HUES48 (cell line): ENCODE measurements at regions not wholly inside any gene's neighbourhood (a gene's known extent, or its start where the extent isn't known, plus 50 kb on each side); places are given as distances from the start of the nearest gene placed in this dataset.

Experiments
- H3K27ac ChIP-seq: one replicate; pipeline ENCODE4 v1.7.0; 2013; ENCODE audit warnings: low read depth, low read length, inconsistent platforms
- H3K27me3 ChIP-seq: 2 replicates; pipeline ENCODE4 v1.6.1; 2013; ENCODE audit warnings: mild to moderate bottlenecking, low read length; ENCODE audit not compliant: control insufficient read depth, insufficient read depth
- H3K36me3 ChIP-seq: 2 replicates; pipeline ENCODE4 v1.6.1; 2013; ENCODE audit warnings: low read length; ENCODE audit not compliant: control insufficient read depth, insufficient read depth
- H3K4me1 ChIP-seq: 2 replicates; pipeline ENCODE4 v1.6.1; 2013; ENCODE audit warnings: mild to moderate bottlenecking, low read length; ENCODE audit not compliant: control insufficient read depth, insufficient read depth
- H3K4me3 ChIP-seq: 2 replicates; pipeline ENCODE4 v1.5.1; 2013; ENCODE audit warnings: mild to moderate bottlenecking, low read depth, low read length
- H3K9ac ChIP-seq: 2 replicates; pipeline ENCODE4 v1.6.1; 2013; ENCODE audit warnings: mild to moderate bottlenecking, low read depth, low read length, moderate library complexity
- H3K9me3 ChIP-seq: 2 replicates; pipeline ENCODE4 v1.6.1; 2013; ENCODE audit warnings: low read length; ENCODE audit not compliant: control insufficient read depth, insufficient read depth

- Histone ChIP-seq H3K9ac (no peak overlapping the region), H3K36me3 (no peaks in the 10 kb centered on the region), H3K27ac (no peak overlapping the region), H3K4me1 (peaks cover 5% of the 10 kb centered on the region; the same call in 1 of the 2 replicates), H3K27me3 (no peaks in the 10 kb centered on the region), H3K4me3 (no peak overlapping the region), H3K9me3 (peaks cover 17% of the 10 kb centered on the region)
These were observed 129.4 kb downstream of the MEX3B start for GRCh38 chr15:81916451-81916850.

GRCh38 chr15:81915990-81916389 lies 129.8 kb downstream of the MEX3B start:
- Histone ChIP-seq H3K9me3 (peaks cover 17% of the 10 kb centered on the region), H3K4me3 (no peak overlapping the region), H3K27me3 (no peaks in the 10 kb centered on the region), H3K4me1 (peaks cover 5% of the 10 kb centered on the region; the same call in 1 of the 2 replicates), H3K36me3 (no peaks in the 10 kb centered on the region), H3K27ac (no peak overlapping the region), H3K9ac (no peak overlapping the region)

- Histone ChIP-seq H3K27ac (no peak overlapping the region), H3K36me3 (no peaks in the 10 kb centered on the region), H3K9ac (no peak overlapping the region), H3K4me3 (no peak overlapping the region), H3K9me3 (peaks cover 13% of the 10 kb centered on the region), H3K4me1 (peaks cover 6% of the 10 kb centered on the region), H3K27me3 (no peaks in the 10 kb centered on the region)
These were observed 131.0 kb downstream of the MEX3B start for GRCh38 chr15:81914734-81915256.

- H3K27me3 ChIP-seq, result no peaks in the 10 kb centered on the region
- peaks cover 10% of the 10 kb centered on the region for H3K4me1 ChIP-seq
- H3K9me3 ChIP-seq, result peaks cover 10% of the 10 kb centered on the region
- no peaks in the 10 kb centered on the region for H3K36me3 ChIP-seq
- H3K9ac ChIP-seq, result no peak overlapping the region
- H3K27ac ChIP-seq, result no peak overlapping the region
- H3K4me3 ChIP-seq, result no peak overlapping the region
These were observed 131.5 kb downstream of the MEX3B start for GRCh38 chr15:81914333-81914732.

GRCh38 chr15:81911022-81911971 lies 134.5 kb downstream of the MEX3B start:
- no peaks in the 10 kb centered on the region for H3K9me3 ChIP-seq
- no peak overlapping the region for H3K27ac ChIP-seq
- H3K4me1 ChIP-seq, result peaks cover 19% of the 10 kb centered on the region
- no peaks in the 10 kb centered on the region for H3K27me3 ChIP-seq
- H3K36me3 ChIP-seq, result no peaks in the 10 kb centered on the region
- H3K9ac ChIP-seq, result no peak overlapping the region
- no peak overlapping the region for H3K4me3 ChIP-seq

- Histone ChIP-seq H3K36me3 (no peaks in the 10 kb centered on the region), H3K4me1 (peaks cover 19% of the 10 kb centered on the region), H3K27me3 (no peaks in the 10 kb centered on the region), H3K9ac (no peak overlapping the region), H3K9me3 (no peaks in the 10 kb centered on the region), H3K27ac (no peak overlapping the region), H3K4me3 (no peak overlapping the region)
These were observed 135.3 kb downstream of the MEX3B start for GRCh38 chr15:81910355-81911021.

- H3K4me3 ChIP-seq, result no peak overlapping the region
- H3K27ac ChIP-seq, result no peak overlapping the region
- H3K36me3 ChIP-seq, result no peaks in the 10 kb centered on the region
- H3K9me3 ChIP-seq, result no peaks in the 10 kb centered on the region
- H3K27me3 ChIP-seq, result no peaks in the 10 kb centered on the region
- H3K4me1 ChIP-seq, result peaks cover 19% of the 10 kb centered on the region
- no peak overlapping the region for H3K9ac ChIP-seq
These were observed 136.8 kb downstream of the MEX3B start for GRCh38 chr15:81909011-81909358.

- Histone ChIP-seq H3K36me3 (no peaks in the 10 kb centered on the region), H3K4me1 (peaks cover 19% of the 10 kb centered on the region), H3K9me3 (no peaks in the 10 kb centered on the region), H3K27ac (no peak overlapping the region), H3K27me3 (no peaks in the 10 kb centered on the region), H3K4me3 (no peak overlapping the region), H3K9ac (no peak overlapping the region)
These were observed 137.7 kb downstream of the MEX3B start for GRCh38 chr15:81908111-81908510.

GRCh38 chr15:81907521-81907920 lies 138.3 kb downstream of the MEX3B start:
- Histone ChIP-seq H3K4me3 (no peak overlapping the region), H3K36me3 (no peaks in the 10 kb centered on the region), H3K4me1 (peaks cover 19% of the 10 kb centered on the region), H3K9ac (no peak overlapping the region), H3K9me3 (no peaks in the 10 kb centered on the region), H3K27ac (no peak overlapping the region), H3K27me3 (no peaks in the 10 kb centered on the region)

- no peaks in the 10 kb centered on the region for H3K36me3 ChIP-seq
- no peak overlapping the region for H3K27ac ChIP-seq
- peaks cover 14% of the 10 kb centered on the region for H3K4me1 ChIP-seq
- no peaks in the 10 kb centered on the region for H3K27me3 ChIP-seq
- no peak overlapping the region for H3K9ac ChIP-seq
- H3K9me3 ChIP-seq, result no peaks in the 10 kb centered on the region
- H3K4me3 ChIP-seq, result no peak overlapping the region
These were observed 139.9 kb downstream of the MEX3B start for GRCh38 chr15:81905889-81906288.

GRCh38 chr15:81901319-81901718 lies 144.5 kb downstream of the MEX3B start:
- no peaks in the 10 kb centered on the region for H3K9me3 ChIP-seq
- no peaks in the 10 kb centered on the region for H3K27me3 ChIP-seq
- H3K27ac ChIP-seq, result no peak overlapping the region
- no peak overlapping the region for H3K9ac ChIP-seq
- no peaks in the 10 kb centered on the region for H3K36me3 ChIP-seq
- no peak overlapping the region for H3K4me3 ChIP-seq
- no peaks in the 10 kb centered on the region for H3K4me1 ChIP-seq
